Right atrium auricular region (tissue), 2 donors: ENCODE measurements at regions not wholly inside any gene's neighbourhood (a gene's known extent, or its start where the extent isn't known, plus 50 kb on each side); places are given as distances from the start of the nearest gene placed in this dataset.

Experiments used
- DNase-seq: peaks from one replicate; pipeline ENCODE4 v3.0.0-alpha.2; 2019; ENCODE audit warnings: low spot score
- H3K27ac ChIP-seq, 2 donors: fragments of 200-600 bp; sonication (generic); 1 replicate in 1 of 2; 2 replicates in 1 of 2; pipeline ENCODE4 v1.5.1; 2016 to 2019
- H3K27me3 ChIP-seq, 2 donors: fragments of 200-600 bp; sonication (generic); one replicate each; pipeline versions ENCODE4 v1.5.1 to v1.6.0; 2017 to 2019
- H3K36me3 ChIP-seq: fragments of 200-600 bp; sonication (generic); one replicate; pipeline ENCODE4 v1.5.1; 2016
- H3K4me1 ChIP-seq, 2 donors: fragments of 200-600 bp; sonication (generic); one replicate each; pipeline versions ENCODE4 v1.5.1 to v1.6.0; 2017 to 2019
- H3K4me3 ChIP-seq, 2 donors: fragments of 200-600 bp; sonication (generic); 1 replicate in 1 of 2; 2 replicates in 1 of 2; pipeline ENCODE4 v1.5.1; 2017 to 2019; ENCODE audit warnings: mild to moderate bottlenecking in 1 of 2, moderate library complexity in 1 of 2
- H3K9me3 ChIP-seq, 2 donors: fragments of 200-600 bp; sonication (generic); one replicate each; pipeline ENCODE4 v1.5.1; 2019
- CTCF ChIP-seq, 2 donors: fragments of 200-600 bp; sonication (generic); IDR thresholded peaks; one replicate each; pipeline ENCODE4 v1.5.1; 2019; ENCODE audit warnings: antibody characterized with exemption in 2 of 2

GRCh38 chr2:82576656-82577055 is 1882.4 kb downstream of the SUCLG1 start:
- no peak for DNase-seq
- Histone ChIP-seq H3K9me3 (peaks cover 0 to 1% of the 10 kb centered on the region in 2 donors), H3K27ac (no peak overlapping the region), H3K4me1 (no peaks in the 10 kb centered on the region), H3K27me3 (no peaks in the 10 kb centered on the region), H3K4me3 (no peak overlapping the region), H3K36me3 (no peaks in the 10 kb centered on the region)
- no peak for TF ChIP-seq CTCF (IDR thresholded peaks at IDR 0.05)

GRCh38 chr2:82539280-82539621 is 1919.8 kb downstream of the SUCLG1 start:
- H3K9me3 ChIP-seq, result no peaks in the 10 kb centered on the region
- no peaks in the 10 kb centered on the region for H3K36me3 ChIP-seq
- H3K27me3 ChIP-seq, result no peaks in the 10 kb centered on the region
- H3K4me1 ChIP-seq, result no peaks in the 10 kb centered on the region
- no peak for DNase-seq
- no peak overlapping the region for H3K4me3 ChIP-seq
- TF ChIP-seq CTCF (IDR thresholded peaks at IDR 0.05), result no peak
- H3K27ac ChIP-seq, result no peak overlapping the region

GRCh38 chr2:82538590-82539279 is 1920.3 kb downstream of the SUCLG1 start:
- Histone ChIP-seq H3K27ac (no peak overlapping the region), H3K27me3 (no peaks in the 10 kb centered on the region), H3K36me3 (no peaks in the 10 kb centered on the region), H3K4me3 (no peak overlapping the region), H3K9me3 (no peaks in the 10 kb centered on the region), H3K4me1 (no peaks in the 10 kb centered on the region)
- no peak for TF ChIP-seq CTCF (IDR thresholded peaks at IDR 0.05)
- DNase-seq, result no peak

- H3K4me1 ChIP-seq, result no peaks in the 10 kb centered on the region
- H3K9me3 ChIP-seq, result peaks cover 0 to 4% of the 10 kb centered on the region in 2 donors
- no peaks in the 10 kb centered on the region for H3K36me3 ChIP-seq
- no peak for TF ChIP-seq CTCF (IDR thresholded peaks at IDR 0.05)
- no peaks in the 10 kb centered on the region for H3K27me3 ChIP-seq
- no peak overlapping the region for H3K27ac ChIP-seq
- DNase-seq, result no peak
- no peak overlapping the region for H3K4me3 ChIP-seq
Observed at GRCh38 chr2:82528288-82528687, 1930.8 kb downstream of the SUCLG1 start.

GRCh38 chr2:82527124-82527523 is 1932.0 kb downstream of the SUCLG1 start:
- Histone ChIP-seq H3K27ac (no peak overlapping the region), H3K4me1 (no peaks in the 10 kb centered on the region), H3K27me3 (no peaks in the 10 kb centered on the region), H3K9me3 (peaks cover 0 to 4% of the 10 kb centered on the region in 2 donors), H3K4me3 (no peak overlapping the region), H3K36me3 (no peaks in the 10 kb centered on the region)
- no peak for DNase-seq
- no peak for TF ChIP-seq CTCF (IDR thresholded peaks at IDR 0.05)

- no peaks in the 10 kb centered on the region for H3K4me1 ChIP-seq
- H3K36me3 ChIP-seq, result no peaks in the 10 kb centered on the region
- H3K4me3 ChIP-seq, result no peak overlapping the region
- H3K9me3 ChIP-seq, result peaks cover 0 to 4% of the 10 kb centered on the region in 2 donors
- no peaks in the 10 kb centered on the region for H3K27me3 ChIP-seq
- TF ChIP-seq CTCF (IDR thresholded peaks at IDR 0.05), result no peak
- no peak overlapping the region for H3K27ac ChIP-seq
- DNase-seq, result no peak
Observed at GRCh38 chr2:82526277-82526676, 1932.8 kb downstream of the SUCLG1 start.
